NB4 (cell line): ENCODE measurements at regions not wholly inside any gene's neighbourhood (a gene's known extent, or its start where the extent isn't known, plus 50 kb on each side); places are given as distances from the start of the nearest gene placed in this dataset.

Experiments
- DNase-seq: peaks from one replicate; pipeline ENCODE4 v3.0.0; 2010; ENCODE audit warnings: low read depth
- H3K4me3 ChIP-seq: one replicate; pipeline ENCODE4 v1.5.1; 2011; ENCODE audit warnings: mild to moderate bottlenecking, low read depth, low read length, moderate library complexity
- MYC ChIP-seq: IDR thresholded peaks from 2 replicates; pipeline ENCODE4 v1.6.1; 2011; ENCODE audit warnings: low read depth, low read length
- POLR2A ChIP-seq: IDR thresholded peaks from 2 replicates; pipeline ENCODE4 v1.6.1; 2011; ENCODE audit warnings: mild to moderate bottlenecking; ENCODE audit not compliant: insufficient read length; ENCODE audit errors: extremely low read depth
- TF ChIP-seq, protein P1 (sequence below): IDR thresholded peaks from one replicate; pipeline ENCODE4 v1.5.1; 2012; ENCODE audit warnings: low read depth, low read length
- TF ChIP-seq, protein P2 (sequence below): IDR thresholded peaks from 2 replicates; pipeline ENCODE4 v1.6.1; 2011; ENCODE audit warnings: low read depth, low read length

DNA sequence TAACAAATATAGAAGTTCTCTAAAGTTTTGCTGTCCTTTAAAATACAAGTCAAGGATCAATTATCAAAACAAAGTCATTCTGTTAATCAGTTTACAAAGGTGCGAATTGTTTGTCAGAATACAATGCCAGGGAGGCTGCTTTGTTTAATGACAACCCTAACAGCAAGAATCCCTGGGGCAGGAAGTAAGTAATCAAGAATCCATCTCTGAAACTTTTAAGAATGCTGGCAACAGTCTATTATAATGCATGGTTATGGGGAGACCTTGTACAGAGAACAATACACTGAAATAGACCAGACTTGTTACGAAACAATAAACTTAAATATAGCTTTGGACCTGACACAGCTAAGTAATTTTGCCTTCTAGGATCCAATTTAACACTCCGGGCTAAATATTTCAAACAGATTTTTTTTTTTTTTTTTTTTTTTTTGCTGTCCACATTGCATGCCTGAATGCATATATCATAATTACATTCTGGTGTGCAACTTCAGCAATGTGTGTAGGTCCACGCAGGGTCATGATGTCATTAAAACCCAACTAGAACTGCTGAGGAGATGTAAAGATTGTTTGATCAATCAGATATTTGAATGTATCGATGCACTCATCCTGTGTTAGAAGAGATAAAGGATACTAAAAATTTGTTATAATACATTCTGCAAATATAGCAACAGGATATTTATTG is 421.3 kb downstream of the CETN3 start:
- no peak for DNase-seq

DNA sequence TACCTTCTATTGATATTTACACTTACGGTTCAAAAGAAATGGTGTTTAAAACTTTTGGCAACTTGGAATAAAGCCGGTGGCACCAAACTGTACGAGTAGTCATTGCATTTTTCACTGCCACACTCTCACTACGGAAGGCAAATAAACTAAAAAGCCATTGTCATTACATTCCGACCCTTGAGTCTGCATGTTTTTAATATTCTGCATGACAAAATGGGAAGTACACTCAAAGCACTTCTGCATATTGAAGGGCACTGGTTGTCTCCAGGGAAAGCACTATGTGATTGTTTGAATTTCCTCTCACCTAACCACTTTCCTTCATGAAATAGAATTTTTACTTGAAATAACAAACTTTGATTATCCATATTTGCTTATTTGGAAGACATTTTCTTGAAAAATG is 426.3 kb downstream of the CETN3 start:
- no peak for DNase-seq
- no peak for TF ChIP-seq MYC
- TF ChIP-seq, protein P1, sequence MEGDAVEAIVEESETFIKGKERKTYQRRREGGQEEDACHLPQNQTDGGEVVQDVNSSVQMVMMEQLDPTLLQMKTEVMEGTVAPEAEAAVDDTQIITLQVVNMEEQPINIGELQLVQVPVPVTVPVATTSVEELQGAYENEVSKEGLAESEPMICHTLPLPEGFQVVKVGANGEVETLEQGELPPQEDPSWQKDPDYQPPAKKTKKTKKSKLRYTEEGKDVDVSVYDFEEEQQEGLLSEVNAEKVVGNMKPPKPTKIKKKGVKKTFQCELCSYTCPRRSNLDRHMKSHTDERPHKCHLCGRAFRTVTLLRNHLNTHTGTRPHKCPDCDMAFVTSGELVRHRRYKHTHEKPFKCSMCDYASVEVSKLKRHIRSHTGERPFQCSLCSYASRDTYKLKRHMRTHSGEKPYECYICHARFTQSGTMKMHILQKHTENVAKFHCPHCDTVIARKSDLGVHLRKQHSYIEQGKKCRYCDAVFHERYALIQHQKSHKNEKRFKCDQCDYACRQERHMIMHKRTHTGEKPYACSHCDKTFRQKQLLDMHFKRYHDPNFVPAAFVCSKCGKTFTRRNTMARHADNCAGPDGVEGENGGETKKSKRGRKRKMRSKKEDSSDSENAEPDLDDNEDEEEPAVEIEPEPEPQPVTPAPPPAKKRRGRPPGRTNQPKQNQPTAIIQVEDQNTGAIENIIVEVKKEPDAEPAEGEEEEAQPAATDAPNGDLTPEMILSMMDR = no peak
- no peak for TF ChIP-seq POLR2A
- TF ChIP-seq, protein P2, sequence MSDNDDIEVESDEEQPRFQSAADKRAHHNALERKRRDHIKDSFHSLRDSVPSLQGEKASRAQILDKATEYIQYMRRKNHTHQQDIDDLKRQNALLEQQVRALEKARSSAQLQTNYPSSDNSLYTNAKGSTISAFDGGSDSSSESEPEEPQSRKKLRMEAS = no peak
- H3K4me3 ChIP-seq = no peak overlapping the region

More for the DNA sequence above, 421.3 kb downstream of the CETN3 start:
- no peak overlapping the region for H3K4me3 ChIP-seq
- no peak for TF ChIP-seq POLR2A
- TF ChIP-seq, protein P2 = no peak
- TF ChIP-seq, protein P1 = no peak
- TF ChIP-seq MYC = no peak

DNA sequence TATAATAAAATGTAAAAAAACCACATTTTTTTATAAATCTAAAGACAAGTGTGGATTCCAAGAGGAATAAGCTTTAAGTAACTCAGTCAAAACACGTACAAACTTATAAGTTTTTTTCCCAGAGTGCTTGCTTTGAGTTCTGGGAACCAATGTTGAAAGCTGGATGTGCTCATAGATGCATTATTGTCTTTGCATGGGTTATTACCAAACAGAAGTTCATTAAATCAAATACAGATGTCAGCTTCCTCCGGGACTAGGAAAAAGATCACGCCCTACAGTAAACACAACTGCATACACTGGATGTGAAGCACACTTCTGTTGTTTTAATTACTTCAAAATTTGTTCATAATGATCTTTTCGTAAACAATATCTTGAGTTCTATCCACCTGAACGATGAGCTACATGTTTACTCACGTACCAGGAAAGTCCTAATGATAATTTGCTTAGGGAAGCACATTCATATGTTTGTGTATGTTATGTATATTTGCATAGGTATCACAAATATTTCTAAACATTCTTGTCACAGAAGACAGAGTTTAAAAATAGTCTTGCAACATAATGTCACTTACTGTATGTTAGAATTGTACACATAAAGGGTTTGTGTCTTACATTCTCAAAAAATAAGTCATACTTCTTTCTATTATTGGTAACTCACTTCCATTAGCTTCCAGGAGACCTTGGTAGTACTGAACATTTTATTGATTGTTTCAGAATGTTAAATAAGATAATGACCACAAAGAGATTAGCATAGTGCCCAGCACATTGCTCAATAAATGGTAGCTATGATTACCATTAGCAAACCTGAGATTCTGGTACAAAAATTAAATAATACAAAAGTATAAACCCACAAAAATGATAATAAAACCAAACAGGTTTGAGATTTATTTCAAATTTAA is 427.4 kb downstream of the CETN3 start:
- DNase-seq = no peak
- TF ChIP-seq, protein P1 = no peak
- TF ChIP-seq, protein P2 = no peak
- TF ChIP-seq POLR2A (no peak), MYC (no peak)
- no peak overlapping the region for H3K4me3 ChIP-seq

DNA sequence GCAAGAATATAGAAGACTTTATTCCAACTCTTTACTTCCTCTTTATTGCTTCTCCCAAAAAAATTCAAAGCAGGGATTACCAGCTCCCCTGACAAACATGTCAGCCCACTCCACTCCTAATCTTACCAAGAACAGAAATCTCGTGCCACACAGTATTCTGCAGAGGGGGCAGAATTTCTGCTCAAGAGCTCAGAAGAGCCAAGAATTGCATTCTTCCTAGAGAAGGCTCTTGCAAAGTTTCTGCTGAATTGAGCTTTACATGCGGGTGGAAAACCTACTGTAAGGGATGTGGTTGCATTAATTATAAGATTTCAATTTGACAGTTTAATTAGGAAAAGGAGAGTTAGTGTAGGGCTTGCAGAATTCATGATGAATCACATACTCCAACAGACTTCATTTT is 428.5 kb downstream of the CETN3 start:
- H3K4me3 ChIP-seq = no peak overlapping the region
- TF ChIP-seq MYC (no peak), POLR2A (no peak)
- TF ChIP-seq, protein P1 = no peak
- TF ChIP-seq, protein P2 = no peak
- no peak for DNase-seq

DNA sequence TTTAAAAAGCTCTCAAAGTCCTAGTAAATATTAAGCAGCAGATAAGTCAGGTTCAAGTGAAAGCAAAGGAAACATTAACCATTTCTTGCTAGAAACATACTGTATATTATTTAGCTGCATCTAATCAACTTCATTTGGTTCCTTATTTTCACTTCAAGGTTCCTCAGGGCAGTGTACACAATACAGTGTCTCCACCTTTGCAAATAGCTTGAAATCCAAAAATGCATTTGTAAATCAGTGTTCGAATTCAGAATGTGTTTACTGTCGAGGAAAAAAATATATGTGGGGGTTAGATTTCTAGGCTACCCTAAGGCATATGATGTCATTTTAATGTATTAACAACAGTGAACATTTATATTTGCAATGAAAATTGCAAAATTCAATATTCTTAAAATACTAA is 436.0 kb downstream of the CETN3 start:
- TF ChIP-seq, protein P2 = no peak
- TF ChIP-seq POLR2A (no peak), MYC (no peak)
- TF ChIP-seq, protein P1 = no peak
- DNase-seq = no peak
- no peak overlapping the region for H3K4me3 ChIP-seq
